GM12878 (cell line): ENCODE measurements at regions not wholly inside any gene's neighbourhood (a gene's known extent, or its start where the extent isn't known, plus 50 kb on each side); places are given as distances from the start of the nearest gene placed in this dataset.

Source experiments
- ATAC-seq: fragments of 200-7000 bp; cut with Tn5 transposase; 3 replicates; pipeline ENCODE4 v1.9.1; 2020; ENCODE audit warnings: mild to moderate bottlenecking, moderate library complexity
- BruUV-seq: library from RNA; stranded (reverse); fragments of 400-500 nt; replicated peaks from 2 replicates; lab custom pipeline; 2021; lab: Mats Ljungman, UMichigan
- CTCF ChIA-PET: fragments of 300-600 bp; sonication (Branson Sonifier 250); formaldehyde crosslinking; extraction: SDS; loops from one replicate; lab custom pipeline; 2021; ENCODE audit warnings: inconsistent platforms; lab: Yijun Ruan, JAX
- POLR2A ChIA-PET: fragments of 350-600 bp; formaldehyde crosslinking; extraction: SDS; loops from one replicate; lab custom pipeline; 2021; ENCODE audit warnings: inconsistent platforms; lab: Charles Lee
- RAD21 ChIA-PET: fragments of 300-600 bp; sonication (Branson Sonifier 250); formaldehyde crosslinking; loops from one replicate; lab custom pipeline; 2023; ENCODE audit warnings: antibody characterized with exemption; ENCODE audit not compliant: unreplicated experiment; lab: Charles Lee
- SMC1A ChIA-PET: fragments of 300-600 bp; sonication (Branson Sonifier 250); formaldehyde crosslinking; loops from one replicate; lab custom pipeline; 2023; ENCODE audit not compliant: unreplicated experiment, uncharacterized antibody; lab: Charles Lee
- DNase-seq: peaks from one replicate; pipeline ENCODE4 v3.0.0-alpha.2; 2011; ENCODE audit warnings: low read depth, low spot score
- FAIRE-seq: peaks from 3 replicates; lab custom pipeline; 2011; peaks lifted over from hg19 to GRCh38; lab: Jason Lieb, UNC
- H2AFZ ChIP-seq: 2 replicates; pipeline ENCODE4 v1.6.0; 2011; ENCODE audit warnings: low read depth, low read length, control low read depth; ENCODE audit not compliant: control insufficient read depth
- H3K27ac ChIP-seq: 2 replicates; pipeline ENCODE4 v1.5.1; 2011; ENCODE audit warnings: control low read depth; ENCODE audit not compliant: control insufficient read depth, insufficient read depth
- H3K27me3 ChIP-seq, 2 experiments: replicated peaks in 1 of 2; 2 replicates each; pipeline versions ENCODE4 v1.6.0 to v1.6.1; 2011; ENCODE audit warnings: low read length in 1 of 2; ENCODE audit not compliant: control insufficient read depth in 2 of 2, insufficient read depth in 2 of 2
- H3K36me3 ChIP-seq, 2 experiments: 2 replicates each; pipeline ENCODE4 v1.5.1; 2011; ENCODE audit warnings: low read length in 1 of 2; ENCODE audit not compliant: control insufficient read depth in 2 of 2, insufficient read depth in 2 of 2
- H3K4me1 ChIP-seq: 2 replicates; pipeline ENCODE4 v1.6.1; 2011; ENCODE audit warnings: mild to moderate bottlenecking, low read length, moderate library complexity, mixed read lengths; ENCODE audit not compliant: control insufficient read depth, insufficient read depth
- H3K4me2 ChIP-seq: 2 replicates; pipeline ENCODE4 v1.6.0; 2011; ENCODE audit warnings: control low read depth; ENCODE audit not compliant: control insufficient read depth, insufficient read depth
- H3K4me3 ChIP-seq: fragments of 200-600 bp; sonication (generic); 2 replicates; pipeline ENCODE4 v1.5.1; 2016
- H3K79me2 ChIP-seq: 2 replicates; pipeline ENCODE4 v1.6.0; 2011; ENCODE audit warnings: low read length; ENCODE audit not compliant: control insufficient read depth, insufficient read depth
- H3K9ac ChIP-seq: 2 replicates; pipeline ENCODE4 v1.8.0; 2011; ENCODE audit warnings: low read length, control low read depth, mixed read lengths; ENCODE audit not compliant: control insufficient read depth, insufficient read depth
- H3K9me3 ChIP-seq: replicated peaks from 3 replicates; pipeline ENCODE4 v1.5.1; 2011; ENCODE audit warnings: mild to moderate bottlenecking, low read length; ENCODE audit not compliant: control insufficient read depth, insufficient read depth
- H4K20me1 ChIP-seq: 2 replicates; pipeline ENCODE4 v1.6.0; 2011; ENCODE audit not compliant: control insufficient read depth, insufficient read depth
- E4F1 ChIP-seq: fragments of 450-650 bp; IDR thresholded peaks from 2 replicates; pipeline ENCODE4 v1.6.1; 2018; ENCODE audit warnings: borderline replicate concordance, mild to moderate bottlenecking; ENCODE audit not compliant: partially characterized antibody
- HDGF ChIP-seq: fragments of 450-650 bp; IDR thresholded peaks from 2 replicates; pipeline ENCODE4 v1.6.1; 2016; ENCODE audit warnings: antibody characterized with exemption
- IKZF1 ChIP-seq: fragments of 450-650 bp; conservative IDR thresholded peaks from 2 replicates; pipeline ENCODE4 v1.6.1; 2017; ENCODE audit warnings: antibody characterized with exemption, mild to moderate bottlenecking
- IKZF2 ChIP-seq, 2 experiments: fragments of 450-650 bp; IDR thresholded peaks; 2 replicates each; pipeline ENCODE4 v1.6.1; 2017; ENCODE audit warnings: mild to moderate bottlenecking in 2 of 2, moderate library complexity in 2 of 2
- MTA3 ChIP-seq: IDR thresholded peaks from 2 replicates; pipeline ENCODE4 v1.6.1; 2012; ENCODE audit warnings: low read length, inconsistent platforms, borderline replicate concordance
- RAD21 ChIP-seq: IDR thresholded peaks from 2 replicates; pipeline ENCODE4 v1.6.1; 2011; ENCODE audit warnings: mild to moderate bottlenecking, low read depth, low read length, moderate library complexity; ENCODE audit not compliant: insufficient read depth
- SMARCA5 ChIP-seq: fragments of 450-650 bp; IDR thresholded peaks from 2 replicates; pipeline ENCODE4 v1.6.1; 2017; ENCODE audit warnings: mild to moderate bottlenecking
- SUPT20H ChIP-seq: IDR thresholded peaks from 2 replicates; pipeline ENCODE4 v1.6.1; 2011; ENCODE audit warnings: low read depth, mild to moderate bottlenecking, low read length, moderate library complexity, borderline replicate concordance; ENCODE audit not compliant: control insufficient read depth
- TBL1XR1 ChIP-seq: IDR thresholded peaks from 2 replicates; pipeline ENCODE4 v1.6.1; 2012; ENCODE audit warnings: low read depth, low read length, improper control_type of control experiment
- WRNIP1 ChIP-seq: IDR thresholded peaks from 2 replicates; pipeline ENCODE4 v1.6.1; 2011; ENCODE audit warnings: low read depth, low read length, improper control_type of control experiment, borderline replicate concordance
- WGBS: methylation state at CpG from one replicate; pipeline ENCODE4 v1.1.6; 2016; ENCODE audit warnings: low lambda C conversion rate; ENCODE audit not compliant: insufficient replicate concordance, insufficient coverage; ENCODE audit errors: missing lambda C conversion rate; 5-methylcytosine and 5-hydroxymethylcytosine counted together
- in situ Hi-C: fragments of 300-500 bp; cut with MboI; formaldehyde crosslinking; loops from 9 replicates; pipeline ENCODE4 v1.14.3; 2018; ENCODE audit warnings: mixed read lengths
- intact Hi-C: fragments of 100-400 bp; cut with micrococcal nuclease; formaldehyde crosslinking; loops from one replicate; pipeline ENCODE4 v1.14.2; 2022; ENCODE audit not compliant: unreplicated experiment
- TF ChIP-seq, protein P1 (sequence below): fragments of 450-650 bp; IDR thresholded peaks from 2 replicates; pipeline ENCODE4 v1.6.1; 2017; ENCODE audit warnings: mild to moderate bottlenecking, low read depth, inconsistent platforms; ENCODE audit not compliant: poor library complexity, severe bottlenecking
- TF ChIP-seq, protein P2 (sequence below): IDR thresholded peaks from 2 replicates; pipeline ENCODE4 v1.6.1; 2011; ENCODE audit warnings: borderline replicate concordance, low read depth, mild to moderate bottlenecking, moderate library complexity, low read length; ENCODE audit not compliant: insufficient read depth, poor library complexity, severe bottlenecking

DNA sequence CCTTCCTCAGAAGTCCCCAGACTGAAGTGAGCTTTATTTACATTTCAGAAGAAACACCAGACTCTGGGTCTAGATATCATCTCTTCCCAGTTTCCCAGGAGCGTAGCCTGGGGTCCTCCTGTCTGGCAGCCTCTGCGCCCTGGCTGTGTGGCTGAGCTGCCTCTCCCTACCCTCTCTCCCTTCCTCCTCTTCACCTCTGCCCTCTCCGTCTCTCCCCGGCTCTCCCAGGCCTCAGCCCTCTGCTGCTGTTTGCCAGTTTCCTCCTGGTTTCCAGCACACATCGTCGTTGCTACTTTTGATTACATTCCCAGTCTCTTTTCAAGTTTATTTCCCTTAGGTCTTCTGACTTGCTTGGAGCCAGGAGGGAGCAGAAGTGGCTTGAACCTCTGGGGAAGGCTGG lies 91.1 kb upstream of the DISP3 start:
- TF ChIP-seq SUPT20H: no peak
- CTCF ChIA-PET: no interaction called here
- intact Hi-C loops: no loop called here

GRCh38 chr1:11388617-11389016 lies 90.3 kb upstream of the DISP3 start:
- Histone ChIP-seq H3K4me1 (peaks cover 8% of the 10 kb centered on the region), H4K20me1 (no peaks in the 10 kb centered on the region), H3K27me3 (no peaks in the 10 kb centered on the region), H3K36me3 (no peaks in the 10 kb centered on the region), H3K27ac (no peak overlapping the region), H3K9ac (no peak overlapping the region), H3K79me2 (no peaks in the 10 kb centered on the region), H2AFZ (no peak overlapping the region), H3K4me2 (no peak overlapping the region), H3K4me3 (no peak overlapping the region), H3K9me3 (no peaks in the 10 kb centered on the region)
- POLR2A ChIA-PET: interaction anchor here (0.7 kb wide), 1 partner anchor 257 kb away, joined by 3 read pairs; no protein-coding TSS in a partner anchor
- in situ Hi-C loops (no loop called here), intact Hi-C loops (no loop called here)
- FAIRE-seq (no peak), ATAC-seq (no peak), DNase-seq (no peak)
- 59% methylated on average over 9 of the region's 9 CpGs for WGBS
- no TSS peak for BruUV-seq
- SMC1A ChIA-PET: no interaction called here
- RAD21 ChIA-PET: no interaction called here
- CTCF ChIA-PET: no interaction called here
- TF ChIP-seq MTA3: no peak
- no peak for TF ChIP-seq SMARCA5
- TF ChIP-seq HDGF: no peak
- no peak for TF ChIP-seq RAD21
- no peak for TF ChIP-seq IKZF2 (IDR thresholded peaks at IDR 0.05)
- no peak for TF ChIP-seq TBL1XR1
- no peak for TF ChIP-seq WRNIP1
- TF ChIP-seq, protein P1, sequence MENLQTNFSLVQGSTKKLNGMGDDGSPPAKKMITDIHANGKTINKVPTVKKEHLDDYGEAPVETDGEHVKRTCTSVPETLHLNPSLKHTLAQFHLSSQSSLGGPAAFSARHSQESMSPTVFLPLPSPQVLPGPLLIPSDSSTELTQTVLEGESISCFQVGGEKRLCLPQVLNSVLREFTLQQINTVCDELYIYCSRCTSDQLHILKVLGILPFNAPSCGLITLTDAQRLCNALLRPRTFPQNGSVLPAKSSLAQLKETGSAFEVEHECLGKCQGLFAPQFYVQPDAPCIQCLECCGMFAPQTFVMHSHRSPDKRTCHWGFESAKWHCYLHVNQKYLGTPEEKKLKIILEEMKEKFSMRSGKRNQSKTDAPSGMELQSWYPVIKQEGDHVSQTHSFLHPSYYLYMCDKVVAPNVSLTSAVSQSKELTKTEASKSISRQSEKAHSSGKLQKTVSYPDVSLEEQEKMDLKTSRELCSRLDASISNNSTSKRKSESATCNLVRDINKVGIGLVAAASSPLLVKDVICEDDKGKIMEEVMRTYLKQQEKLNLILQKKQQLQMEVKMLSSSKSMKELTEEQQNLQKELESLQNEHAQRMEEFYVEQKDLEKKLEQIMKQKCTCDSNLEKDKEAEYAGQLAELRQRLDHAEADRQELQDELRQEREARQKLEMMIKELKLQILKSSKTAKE: no peak
- no peak for TF ChIP-seq IKZF1
- TF ChIP-seq, protein P2, sequence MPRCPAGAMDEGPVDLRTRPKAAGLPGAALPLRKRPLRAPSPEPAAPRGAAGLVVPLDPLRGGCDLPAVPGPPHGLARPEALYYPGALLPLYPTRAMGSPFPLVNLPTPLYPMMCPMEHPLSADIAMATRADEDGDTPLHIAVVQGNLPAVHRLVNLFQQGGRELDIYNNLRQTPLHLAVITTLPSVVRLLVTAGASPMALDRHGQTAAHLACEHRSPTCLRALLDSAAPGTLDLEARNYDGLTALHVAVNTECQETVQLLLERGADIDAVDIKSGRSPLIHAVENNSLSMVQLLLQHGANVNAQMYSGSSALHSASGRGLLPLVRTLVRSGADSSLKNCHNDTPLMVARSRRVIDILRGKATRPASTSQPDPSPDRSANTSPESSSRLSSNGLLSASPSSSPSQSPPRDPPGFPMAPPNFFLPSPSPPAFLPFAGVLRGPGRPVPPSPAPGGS: no peak
- TF ChIP-seq E4F1: no peak

More for the DNA sequence above, 91.1 kb upstream of the DISP3 start:
- Histone ChIP-seq H3K27ac (no peak overlapping the region), H3K9ac (no peak overlapping the region), H3K9me3 (no peaks in the 10 kb centered on the region), H2AFZ (no peak overlapping the region), H3K36me3 (no peaks in the 10 kb centered on the region), H3K4me2 (no peak overlapping the region), H3K79me2 (no peaks in the 10 kb centered on the region), H4K20me1 (no peaks in the 10 kb centered on the region), H3K4me1 (peaks cover 13% of the 10 kb centered on the region), H3K4me3 (no peak overlapping the region), H3K27me3 (no peaks in the 10 kb centered on the region)
- SMC1A ChIA-PET: no interaction called here
- in situ Hi-C loops: no loop called here
- WGBS: 31% methylated on average over 4 of the region's 6 CpGs
- POLR2A ChIA-PET: no interaction called here
- no peak for DNase-seq
- ATAC-seq: no peak
- no TSS peak for BruUV-seq
- RAD21 ChIA-PET: no interaction called here
- no peak for FAIRE-seq
